HFF-Myc (cell line): ENCODE measurements at regions not wholly inside any gene's neighbourhood (a gene's known extent, or its start where the extent isn't known, plus 50 kb on each side); places are given as distances from the start of the nearest gene placed in this dataset.
"Not testable (repeated sequence)": the region's sequence is repeated elsewhere in the genome, so short reads cannot be mapped to it uniquely, and the experiment has no call there.

Source experiments
- DNase-seq: peaks from one replicate; pipeline ENCODE4 v3.0.0-alpha.2; 2011; ENCODE audit warnings: low read depth; ENCODE audit errors: extremely low read depth
- H3K4me3 ChIP-seq: replicated peaks from 2 replicates; pipeline ENCODE4 v1.5.1; 2011; ENCODE audit warnings: low read depth, mild to moderate bottlenecking, control low read depth, low read length
- CTCF ChIP-seq: IDR thresholded peaks from 2 replicates; pipeline ENCODE4 v1.5.1; 2012; ENCODE audit warnings: mild to moderate bottlenecking, low read depth, low read length, control low read depth; ENCODE audit errors: missing control alignments

- no peak for TF ChIP-seq CTCF
- no peak overlapping the region for H3K4me3 ChIP-seq
- DNase-seq: no peak
Measured at GRCh38 chr7:106561666-106562411, 99.1 kb downstream of the CCDC71L start.

GRCh38 chr7:106561151-106561550 lies 99.8 kb downstream of the CCDC71L start:
- TF ChIP-seq CTCF: no peak

GRCh38 chr7:106560482-106560881 lies 100.5 kb downstream of the CCDC71L start:
- DNase-seq: no peak
- no peak for TF ChIP-seq CTCF
- H3K4me3 ChIP-seq: no peak overlapping the region

More at GRCh38 chr7:106561151-106561550, 99.8 kb downstream of the CCDC71L start:
- no peak overlapping the region for H3K4me3 ChIP-seq
- DNase-seq: no peak

GRCh38 chr7:106556244-106556643 lies 104.7 kb downstream of the CCDC71L start:
- not testable (repeated sequence) for H3K4me3 ChIP-seq, DNase-seq

GRCh38 chr7:106554623-106555022 lies 106.3 kb downstream of the CCDC71L start:
- H3K4me3 ChIP-seq, DNase-seq: not testable (repeated sequence)

- H3K4me3 ChIP-seq: no peak overlapping the region
- no peak for TF ChIP-seq CTCF
Measured at GRCh38 chr7:106553446-106553836, 107.5 kb downstream of the CCDC71L start.

GRCh38 chr7:106552645-106553445 lies 108.1 kb downstream of the CCDC71L start:
- TF ChIP-seq CTCF: no peak
- no peak overlapping the region for H3K4me3 ChIP-seq
- no peak for DNase-seq

More at GRCh38 chr7:106553446-106553836, 107.5 kb downstream of the CCDC71L start:
- no peak for DNase-seq
